ENCODE measurements at regions not wholly inside any gene's neighbourhood (a gene's known extent, or its start where the extent isn't known, plus 50 kb on each side); places are given as distances from the start of the nearest gene placed in this dataset.
"Not testable (repeated sequence)": the region's sequence is repeated elsewhere in the genome, so short reads cannot be mapped to it uniquely, and the experiment has no call there.

- DNase-seq (ENCODE audit: low spot score) = no peak
Observed at GRCh38 chr4:24208691-24209090, 318.8 kb upstream of the PPARGC1A start.

DNA sequence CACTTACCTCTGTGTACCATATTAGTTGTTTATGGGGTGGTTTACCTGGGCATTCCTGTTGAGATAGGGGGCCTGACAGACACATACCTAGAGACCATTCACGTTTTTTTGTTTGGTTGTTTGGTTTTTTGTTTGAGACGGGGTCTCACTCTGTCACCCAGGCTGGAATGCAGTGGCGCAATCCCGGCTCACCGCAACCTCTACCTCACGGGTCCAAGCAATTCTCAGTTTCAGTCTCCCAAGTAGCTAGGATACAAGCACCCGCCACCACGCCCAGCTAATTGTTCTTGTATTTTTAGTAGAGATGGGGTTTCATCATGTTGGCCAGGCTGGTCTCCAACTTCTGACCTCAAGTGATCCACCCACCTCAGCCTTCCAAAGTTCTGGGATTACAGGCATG, 314.9 kb upstream of the PPARGC1A start:
- DNase-seq (ENCODE audit: low spot score) = not testable (repeated sequence)

- DNase-seq (ENCODE audit: low spot score) = no peak
Observed at GRCh38 chr4:24203926-24204325, 314.1 kb upstream of the PPARGC1A start.

DNA sequence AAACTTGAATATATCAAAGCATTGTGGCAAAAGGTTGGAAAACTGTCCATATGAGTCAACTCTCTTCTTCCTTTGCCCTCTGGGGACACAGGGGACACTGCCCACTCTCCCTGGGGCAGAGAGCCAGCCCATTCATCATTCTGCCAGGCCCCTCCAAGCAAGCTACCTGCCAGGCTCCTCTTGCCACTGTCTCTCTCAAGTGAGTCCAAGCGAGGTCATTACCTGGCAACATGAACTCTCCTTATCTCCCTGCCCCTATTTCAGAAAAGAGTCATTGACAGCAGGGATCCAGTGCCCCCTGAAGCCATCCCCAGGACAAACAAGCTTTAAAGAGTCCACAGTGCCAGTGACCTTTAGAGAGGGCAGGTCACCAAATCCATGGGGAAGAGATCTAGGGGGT, 312.7 kb upstream of the PPARGC1A start:
- no peak for DNase-seq (ENCODE audit: low spot score)

- no peak for DNase-seq (ENCODE audit: low spot score)
Observed at GRCh38 chr4:24197955-24198354, 308.1 kb upstream of the PPARGC1A start.

DNA sequence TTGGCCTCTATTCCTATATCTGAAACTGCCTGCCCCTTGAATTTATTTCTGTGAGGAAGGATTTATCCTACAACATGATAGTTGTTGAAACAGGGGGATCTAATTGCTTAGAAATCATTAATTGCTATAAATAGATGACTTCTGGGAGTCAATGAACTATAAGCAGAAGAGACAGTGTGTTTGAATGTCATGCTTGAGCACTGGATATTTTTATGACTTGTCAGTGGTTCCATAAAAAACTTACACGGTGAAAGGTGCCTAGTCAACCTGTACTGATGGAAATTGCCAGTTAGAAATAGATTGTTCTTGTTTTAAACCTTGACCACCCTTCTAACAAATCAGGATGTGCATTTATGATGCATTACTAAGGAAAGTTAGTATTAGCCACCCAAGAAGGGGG, 306.9 kb upstream of the PPARGC1A start:
- DNase-seq (ENCODE audit: low spot score) = no peak

- no peak for DNase-seq (ENCODE audit: low spot score)
Observed at GRCh38 chr4:24195991-24196736, 306.3 kb upstream of the PPARGC1A start.

DNA sequence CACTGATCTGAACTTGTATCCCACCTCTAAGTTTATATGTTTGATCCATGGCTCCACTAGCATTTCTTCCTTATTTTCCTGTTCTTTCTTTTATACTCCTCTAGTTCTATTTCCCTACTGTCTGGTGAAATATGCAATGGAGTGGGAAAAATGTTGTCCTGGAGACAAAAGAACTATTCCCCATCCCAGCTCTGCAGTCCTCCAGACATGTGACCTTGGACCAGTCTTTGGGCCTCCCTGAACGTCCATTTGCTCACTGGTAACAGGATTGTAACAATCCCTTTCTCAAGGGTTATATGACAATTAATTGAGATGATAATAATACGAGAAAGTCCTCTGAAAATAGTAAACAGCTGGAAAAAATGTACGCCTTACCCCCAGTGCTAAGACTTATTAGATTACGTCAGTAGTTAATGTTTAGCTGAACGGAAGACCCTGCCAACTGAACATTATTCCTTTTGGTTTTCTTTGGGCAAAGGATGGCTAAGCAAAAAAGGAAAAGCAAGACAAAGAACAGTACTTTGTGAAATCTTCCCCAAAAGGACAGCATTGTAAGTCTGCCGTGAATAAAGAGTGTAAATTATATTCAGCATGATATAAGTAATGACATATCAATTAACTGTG, 302.3 kb upstream of the PPARGC1A start:
- DNase-seq (ENCODE audit: low spot score) = no peak

DNA sequence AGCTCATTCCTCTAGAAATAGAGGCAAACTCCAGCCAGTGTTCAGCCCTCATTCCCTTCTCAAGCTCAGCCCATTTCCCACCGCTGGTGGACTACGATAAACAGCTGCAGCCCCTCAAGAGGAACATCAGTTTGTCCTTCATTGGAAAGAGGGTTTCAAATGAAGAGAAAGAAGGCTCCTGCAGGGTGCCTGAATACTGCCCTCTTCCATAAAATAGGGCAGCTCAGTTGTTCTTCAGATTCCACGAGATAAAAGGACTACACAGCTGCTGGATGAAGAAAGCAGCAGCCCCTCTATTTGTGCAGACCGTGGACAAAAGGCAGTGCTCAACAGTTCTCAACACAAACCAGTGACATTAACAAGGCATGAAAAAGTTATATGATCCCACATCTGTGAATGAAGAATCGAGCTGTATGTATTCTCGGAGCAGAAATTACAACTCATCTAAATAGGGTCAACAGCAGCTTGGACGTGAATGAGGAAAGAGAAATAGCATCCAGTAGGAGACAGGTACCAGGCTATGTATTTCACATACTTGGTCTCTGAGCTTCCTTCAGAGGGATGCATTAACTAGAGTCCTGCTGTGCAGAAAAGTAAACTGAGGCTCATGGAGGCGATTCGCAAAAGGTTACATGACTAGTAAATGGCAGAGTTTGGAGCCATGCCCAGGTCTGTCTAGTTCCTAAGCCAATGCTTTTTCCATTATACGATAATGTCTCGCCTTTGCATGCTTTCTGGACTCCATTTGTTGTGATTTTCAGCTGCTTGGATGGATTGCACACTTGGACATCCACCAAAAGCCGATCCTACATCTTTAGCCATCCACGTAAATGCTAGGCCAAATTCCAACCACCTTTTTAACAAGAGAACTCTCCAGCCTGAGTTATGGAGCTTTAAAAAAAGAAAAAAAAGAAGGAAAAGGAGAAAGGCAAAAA, 301.2 kb upstream of the PPARGC1A start:
- DNase-seq (ENCODE audit: low spot score) = no peak

DNA sequence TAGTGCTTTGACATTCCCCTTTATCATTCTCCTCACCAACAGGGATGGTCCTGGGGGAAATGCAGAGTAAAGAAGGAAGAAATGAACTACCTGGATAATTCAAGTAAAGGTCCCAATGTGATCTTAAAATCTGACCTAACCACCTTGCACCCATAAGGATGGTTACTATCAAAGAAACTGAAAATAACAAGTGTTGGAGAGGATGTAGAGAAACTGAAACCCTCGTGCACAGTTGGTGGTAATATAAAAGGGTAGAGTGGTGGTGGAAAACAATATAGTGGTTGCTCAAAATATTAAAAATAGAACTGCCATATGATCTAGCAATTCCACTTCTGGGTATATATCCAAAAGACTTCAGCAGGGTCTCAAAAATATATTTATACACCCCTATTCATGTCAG, 298.6 kb upstream of the PPARGC1A start:
- DNase-seq (ENCODE audit: low spot score) = no peak

DNA sequence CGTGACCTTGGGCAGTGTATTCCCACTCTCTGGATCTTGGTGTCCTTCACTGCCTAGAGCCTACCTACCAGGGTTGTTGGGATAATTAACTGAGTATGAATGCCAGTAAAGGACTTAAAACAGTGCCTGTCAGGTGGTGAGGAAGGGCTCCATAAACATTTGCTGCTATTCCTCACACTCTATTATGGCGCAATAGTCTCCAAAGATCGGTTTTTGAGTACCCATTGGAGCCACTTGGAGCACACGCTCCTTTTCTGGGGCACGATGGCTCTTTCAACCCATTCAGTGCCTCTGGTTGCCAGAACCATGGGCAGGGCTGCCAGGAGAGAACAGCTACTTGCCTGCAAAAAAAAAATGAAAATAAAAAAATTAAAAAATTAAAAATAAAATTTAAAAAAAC, 296.6 kb upstream of the PPARGC1A start:
- no peak for DNase-seq (ENCODE audit: low spot score)

- DNase-seq (ENCODE audit: low spot score) = peak; percentile 38
Observed at GRCh38 chr4:24181005-24181404, 291.2 kb upstream of the PPARGC1A start.

DNA sequence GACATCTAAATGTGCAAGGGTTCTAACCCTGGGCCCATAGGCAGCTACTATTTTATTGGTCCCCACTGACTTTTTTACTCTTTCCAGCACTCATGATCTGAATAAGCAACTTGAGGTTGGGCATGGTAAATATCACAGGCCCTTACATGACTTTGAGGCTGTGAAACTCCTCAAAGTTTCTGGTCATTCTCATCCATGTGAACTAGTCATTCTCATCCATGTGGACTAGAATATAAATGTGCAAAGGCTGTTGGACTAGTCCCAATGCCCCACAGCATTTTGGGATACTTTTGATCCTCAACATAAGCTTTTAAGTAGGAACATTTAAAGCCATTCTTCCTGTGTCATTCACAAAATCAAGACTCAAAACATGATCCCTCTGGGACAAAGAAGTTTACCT, 290.7 kb upstream of the PPARGC1A start:
- DNase-seq (ENCODE audit: low spot score) = no peak

- no peak for DNase-seq (ENCODE audit: low spot score)
Observed at GRCh38 chr4:24179201-24179840, 289.5 kb upstream of the PPARGC1A start.

DNA sequence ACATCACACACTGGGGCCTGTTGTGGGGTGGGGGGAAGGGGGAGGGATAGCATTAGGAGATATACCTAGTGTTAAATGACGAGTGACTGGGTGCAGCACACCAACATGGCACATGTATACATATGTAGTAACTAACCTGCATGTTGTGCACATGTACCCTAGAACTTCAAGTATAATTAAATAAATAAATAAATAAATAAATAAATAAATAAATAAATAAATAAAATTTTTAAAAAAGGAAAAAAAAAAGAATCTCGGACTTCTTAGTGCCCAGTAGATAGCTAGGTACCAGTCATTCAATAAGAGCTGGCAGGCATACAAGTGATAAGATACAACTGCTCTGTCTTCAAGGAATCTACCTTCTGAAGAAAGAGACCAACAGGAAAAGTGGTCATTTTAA, 287.6 kb upstream of the PPARGC1A start:
- not testable (repeated sequence) for DNase-seq (ENCODE audit: low spot score)

DNA sequence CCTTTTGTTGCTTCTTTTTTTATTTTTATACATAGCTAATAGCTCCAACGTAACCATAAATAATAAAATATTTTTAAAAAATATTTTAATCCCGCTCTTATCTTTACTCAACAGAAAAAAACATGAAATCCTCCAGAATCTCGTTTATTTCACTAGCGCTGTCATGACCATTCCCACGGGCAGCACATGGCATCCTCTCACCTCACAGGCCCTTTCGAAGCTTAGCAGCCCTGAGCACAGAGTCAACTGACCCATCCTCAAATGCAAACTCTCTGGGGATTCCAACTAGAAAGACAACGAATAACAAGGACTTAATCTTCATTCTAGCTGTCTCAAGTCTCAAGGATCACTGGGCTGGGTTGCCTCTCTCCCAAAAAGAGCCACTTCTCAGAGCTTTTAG, 285.9 kb upstream of the PPARGC1A start:
- DNase-seq (ENCODE audit: low spot score) = no peak

DNA sequence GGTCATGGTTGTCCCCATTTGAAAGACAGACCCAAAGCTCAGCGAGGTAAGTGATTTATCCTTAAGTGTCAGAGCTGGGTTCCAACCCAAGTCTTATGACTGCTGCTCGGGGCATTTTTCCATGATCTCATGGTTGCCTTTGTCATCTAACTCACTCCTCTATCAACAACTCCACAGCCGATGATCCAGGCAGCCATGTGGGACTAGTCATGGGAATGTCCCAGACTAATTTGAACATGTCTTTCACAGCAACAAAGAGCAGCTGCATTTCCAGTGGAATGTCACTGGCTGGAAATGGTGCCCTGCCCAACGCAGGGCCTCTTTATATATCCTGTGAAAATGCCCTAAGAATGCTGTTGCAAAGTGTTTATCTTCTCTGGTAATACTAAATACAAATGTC, 284.8 kb upstream of the PPARGC1A start:
- peak; percentile 79 for DNase-seq (ENCODE audit: low spot score)

GRCh38 chr4:24172406-24172805, 282.6 kb upstream of the PPARGC1A start:
- no peak for DNase-seq (ENCODE audit: low spot score)

DNA sequence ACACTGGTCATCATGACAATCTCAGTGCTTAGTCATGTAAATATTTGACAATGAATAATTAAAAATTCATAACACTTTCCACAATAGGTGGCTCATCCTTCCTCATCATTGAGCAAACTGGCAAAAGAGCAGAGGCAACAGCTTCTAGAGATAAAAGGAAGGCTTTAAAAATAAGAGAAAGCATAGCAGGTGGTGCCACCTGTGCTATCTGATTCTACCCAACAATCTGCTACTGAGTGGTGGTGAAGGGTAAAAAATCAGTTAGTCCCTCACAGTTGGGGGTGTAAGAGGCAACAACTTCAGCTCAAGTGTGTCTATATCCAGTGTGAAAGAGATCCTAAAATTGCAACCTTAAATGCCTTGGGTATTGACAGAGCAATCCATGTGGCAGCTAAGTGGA, 280.1 kb upstream of the PPARGC1A start:
- DNase-seq (ENCODE audit: low spot score) = no peak

DNA sequence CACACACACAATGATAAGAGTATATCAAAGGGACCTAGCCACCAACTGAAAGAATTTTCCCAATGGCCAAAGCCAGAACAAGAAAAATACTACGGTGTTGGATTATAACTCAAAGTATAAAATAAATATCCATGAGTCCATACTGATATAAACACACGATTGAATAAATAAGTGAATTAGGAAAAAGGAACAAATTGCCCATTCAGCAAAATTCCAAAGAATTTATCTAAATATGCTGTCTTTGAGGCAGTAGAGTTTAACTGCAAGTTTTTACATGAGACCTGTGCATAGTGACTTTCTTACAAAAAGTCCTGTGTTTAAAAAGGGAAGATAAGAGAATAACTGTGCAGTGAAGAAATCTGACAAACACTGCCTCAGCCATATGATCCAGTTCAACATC, 278.8 kb upstream of the PPARGC1A start:
- no peak for DNase-seq (ENCODE audit: low spot score)

DNA sequence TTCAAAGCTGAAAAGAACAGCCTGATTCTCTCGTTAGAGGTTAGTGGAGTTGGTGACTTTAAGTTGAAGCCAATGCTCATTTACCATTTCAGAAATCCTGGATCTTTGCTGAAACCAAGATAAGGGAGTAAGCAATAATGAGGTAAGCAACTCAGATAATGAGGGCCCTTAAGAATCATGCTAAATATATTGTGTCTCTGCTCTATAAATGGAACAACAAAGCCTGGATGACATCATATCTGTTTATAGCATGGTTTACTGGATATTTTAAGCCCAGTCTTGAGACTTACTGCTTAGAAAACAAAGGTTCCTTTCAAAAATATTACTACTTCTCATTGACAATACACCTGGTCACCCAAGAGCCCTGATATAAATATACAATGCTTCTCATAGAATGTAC, 276.7 kb upstream of the PPARGC1A start:
- no peak for DNase-seq (ENCODE audit: low spot score)

DNA sequence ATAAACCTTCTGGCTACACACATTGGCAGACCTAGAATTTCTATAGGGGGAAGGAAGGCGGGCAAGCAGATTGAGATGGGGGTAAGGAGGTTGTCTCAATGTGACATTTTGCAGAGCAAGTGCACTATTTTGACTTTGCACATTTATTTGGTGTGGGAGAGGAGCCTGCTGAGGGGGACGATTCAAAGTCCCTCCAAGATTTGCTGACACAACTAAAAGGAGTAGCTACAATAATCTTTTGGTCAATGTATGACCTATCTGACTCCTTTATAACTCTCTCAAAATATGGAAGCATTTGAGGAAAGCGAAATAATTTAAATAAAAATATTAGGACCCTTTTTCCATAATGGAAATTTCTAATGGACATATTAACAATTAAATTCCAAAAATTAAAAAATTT, 274.9 kb upstream of the PPARGC1A start:
- no peak for DNase-seq (ENCODE audit: low spot score)
